ENCODE measurements at regions not wholly inside any gene's neighbourhood (a gene's known extent, or its start where the extent isn't known, plus 50 kb on each side); places are given as distances from the start of the nearest gene placed in this dataset.

GRCh38 chr4:67396008-67396407 lies 149.3 kb downstream of the CENPC start:
- TF ChIP-seq CTCF (IDR thresholded peaks at IDR 0.05; ENCODE audit: insufficient read depth, low read depth, low read length) (no peak), EZH2 (IDR thresholded peaks at IDR 0.05; ENCODE audit: insufficient read depth, low read length) (no peak)

Measured in astrocyte (in vitro differentiated cells and primary cell).